ENCODE measurements at regions not wholly inside any gene's neighbourhood (a gene's known extent, or its start where the extent isn't known, plus 50 kb on each side); places are given as distances from the start of the nearest gene placed in this dataset.

DNA sequence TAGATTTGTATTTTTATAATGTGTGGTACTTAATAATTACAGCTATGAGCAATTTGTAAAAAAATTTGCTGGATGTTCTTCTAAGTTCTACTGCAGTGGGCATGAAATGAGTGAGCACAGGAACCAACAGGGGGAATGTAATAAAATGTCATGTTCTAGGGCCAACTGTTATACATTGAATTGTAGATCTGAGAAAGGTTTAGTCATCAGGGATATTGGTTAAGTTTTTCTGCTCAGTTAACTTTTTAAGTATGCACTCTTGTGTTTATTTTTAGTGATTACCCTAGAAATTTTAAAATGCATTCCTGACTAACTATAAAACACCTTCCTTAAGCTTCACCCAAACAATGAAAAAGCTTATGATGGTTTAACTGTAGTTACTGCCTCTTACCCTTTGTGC, 101.8 kb downstream of the CAND1 start:
- no peak overlapping the region for H3K4me3 ChIP-seq
- no peak for ATAC-seq (replicated peaks in 6 of 8)
- H3K27ac ChIP-seq = no peak overlapping the region
- in situ Hi-C loops (cut with MboI; ENCODE audit: low pct_unique_long_range_greater_than_20kb in 2 of 9, low sequenced_read_pairs in 9 of 9, unreplicated experiment in 9 of 9) = loop anchor here in 5 of 9 experiments (25.0 kb wide), 1 partner anchor 566 kb away; no protein-coding TSS in a partner anchor
- peaks cover 0 to 19% of the 10 kb centered on the region in 2 donors for H3K4me1 ChIP-seq (replicated peaks in 1 of 2)

GRCh38 chr12:67377021-67377420, 107.9 kb downstream of the CAND1 start:
- in situ Hi-C loops (cut with MboI; ENCODE audit: low pct_unique_long_range_greater_than_20kb in 2 of 9, low sequenced_read_pairs in 9 of 9, unreplicated experiment in 9 of 9) = no loop called here
- Histone ChIP-seq H3K4me1 (replicated peaks in 1 of 2) (peaks cover 0 to 11% of the 10 kb centered on the region in 2 donors), H3K27ac (no peak overlapping the region), H3K4me3 (no peak overlapping the region)
- ATAC-seq (replicated peaks in 6 of 8) = no peak
- 60 to 100% (median 85%) methylated on average over 1 to 4 of the region's 4 CpGs; no CpG with 5 or more reads in 2 of the 10 experiments for WGBS, 10 experiments

GRCh38 chr12:67377541-67377940, 108.4 kb downstream of the CAND1 start:
- peak in 3 of 8 experiments; percentile 32 to 50 (median 41) for ATAC-seq (replicated peaks in 6 of 8)
- in situ Hi-C loops (cut with MboI; ENCODE audit: low pct_unique_long_range_greater_than_20kb in 2 of 9, low sequenced_read_pairs in 9 of 9, unreplicated experiment in 9 of 9) = no loop called here
- Histone ChIP-seq H3K27ac (no peak overlapping the region), H3K4me3 (no peak overlapping the region), H3K4me1 (replicated peaks in 1 of 2) (peaks cover 0 to 11% of the 10 kb centered on the region in 2 donors)
- 34 to 98% (median 80%) methylated on average over 1 to 4 of the region's 4 CpGs; no CpG with 5 or more reads in 1 of the 10 experiments for WGBS, 10 experiments

GRCh38 chr12:67382241-67382871, 113.2 kb downstream of the CAND1 start:
- 20 to 100% (median 92%) methylated on average over 1 to 4 of the region's 4 CpGs for WGBS, 10 experiments
- no peak overlapping the region for H3K27ac ChIP-seq
- ATAC-seq (replicated peaks in 6 of 8) = no peak
- peaks cover 0 to under 1% of the 10 kb centered on the region in 2 donors for H3K4me1 ChIP-seq (replicated peaks in 1 of 2)
- in situ Hi-C loops (cut with MboI; ENCODE audit: low pct_unique_long_range_greater_than_20kb in 2 of 9, low sequenced_read_pairs in 9 of 9, unreplicated experiment in 9 of 9) = no loop called here
- H3K4me3 ChIP-seq = no peak overlapping the region

DNA sequence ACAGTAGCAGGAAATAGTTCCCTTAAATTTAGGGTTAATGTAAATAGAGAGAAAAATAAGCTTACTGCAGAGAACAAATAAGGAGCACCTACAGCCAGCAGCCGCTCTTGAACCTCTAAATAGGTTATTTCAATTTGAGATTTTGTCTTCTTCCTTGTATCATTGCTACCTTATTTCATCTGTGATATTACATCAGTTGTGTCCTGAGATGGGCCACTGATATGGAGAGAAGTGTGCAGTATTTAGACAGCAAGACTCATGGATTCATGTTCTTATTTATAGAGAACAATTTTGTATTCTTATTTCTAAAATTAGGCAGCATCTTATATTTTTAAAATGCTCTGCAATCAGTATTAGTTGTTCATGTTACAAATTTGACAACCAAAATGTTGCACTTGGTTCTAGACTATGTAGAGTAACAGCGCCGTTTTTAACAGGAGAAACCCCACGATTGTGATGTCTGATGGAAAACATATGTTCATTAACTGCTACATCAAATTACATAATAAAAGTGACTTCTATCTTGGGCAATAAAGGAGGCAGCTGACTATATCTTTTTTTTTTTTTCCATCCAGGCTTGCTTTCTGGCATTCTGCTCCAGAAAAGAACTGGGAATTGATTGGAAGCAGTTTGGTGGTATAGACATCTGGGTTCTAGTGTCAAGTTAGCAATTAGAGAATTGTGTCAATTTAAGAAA, 117.9 kb downstream of the CAND1 start:
- 30 to 94% (median 66%) methylated on average over 1 to 4 of the region's 4 CpGs; no CpG with 5 or more reads in 1 of the 10 experiments for WGBS, 10 experiments
- no peak for ATAC-seq (replicated peaks in 6 of 8)
- no peak overlapping the region for H3K4me3 ChIP-seq
- in situ Hi-C loops (cut with MboI; ENCODE audit: low pct_unique_long_range_greater_than_20kb in 2 of 9, low sequenced_read_pairs in 9 of 9, unreplicated experiment in 9 of 9) = no loop called here
- H3K4me1 ChIP-seq (replicated peaks in 1 of 2) = peaks cover 13 to 30% of the 10 kb centered on the region in 2 donors
- H3K27ac ChIP-seq = no peak overlapping the region

DNA sequence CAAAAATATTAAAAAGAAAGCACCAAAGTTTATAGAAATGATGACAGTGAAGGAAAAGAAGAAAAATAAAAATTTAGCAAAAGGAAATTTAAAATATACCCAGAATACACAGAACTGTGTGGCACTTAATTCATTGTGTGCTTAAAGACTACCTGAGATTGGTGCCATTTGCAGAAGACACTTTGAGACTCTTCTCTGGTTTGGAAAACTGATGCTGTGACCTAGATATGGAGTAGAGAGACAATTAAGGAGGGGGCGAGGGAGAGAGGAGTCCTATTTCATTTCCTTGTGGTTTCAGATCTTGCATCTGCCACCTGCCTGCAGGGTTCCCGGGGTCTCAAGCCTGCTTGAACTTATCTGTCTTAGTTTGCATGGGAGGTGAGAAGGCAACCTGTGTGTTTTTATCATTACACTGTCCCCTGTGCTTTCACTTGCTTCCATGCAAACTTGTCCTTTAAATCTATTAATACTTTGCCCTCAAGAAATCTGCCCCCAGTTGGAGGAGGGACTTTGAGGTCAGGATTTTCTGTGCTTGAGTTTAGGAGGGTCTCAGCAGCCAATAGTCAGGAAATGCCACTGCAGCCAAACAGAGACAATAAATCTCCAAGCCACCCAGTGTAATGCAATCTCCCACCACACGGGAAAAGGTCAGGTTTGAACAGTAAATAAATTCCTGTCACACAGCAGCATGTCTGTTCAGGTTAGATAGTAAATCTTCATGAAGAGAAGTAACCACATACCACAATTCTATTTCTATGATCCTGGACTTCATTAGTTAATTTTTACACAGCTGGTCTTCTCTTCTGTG, 119.4 kb downstream of the CAND1 start:
- H3K4me1 ChIP-seq (replicated peaks in 1 of 2) = peaks cover 13 to 30% of the 10 kb centered on the region in 2 donors
- no peak overlapping the region for H3K4me3 ChIP-seq
- in situ Hi-C loops (cut with MboI; ENCODE audit: low pct_unique_long_range_greater_than_20kb in 2 of 9, low sequenced_read_pairs in 9 of 9, unreplicated experiment in 9 of 9) = no loop called here
- 40 to 88% (median 56%) methylated on average over 1 to 3 of the region's 3 CpGs; no CpG with 5 or more reads in 4 of the 10 experiments for WGBS, 10 experiments
- H3K27ac ChIP-seq = no peak overlapping the region
- ATAC-seq (replicated peaks in 6 of 8) = peak in 5 of 8 experiments; percentile 49 to 65 (median 57)

GRCh38 chr12:67390273-67390672, 121.1 kb downstream of the CAND1 start:
- ATAC-seq (replicated peaks in 6 of 8) = peak in 5 of 8 experiments; percentile 42 to 66 (median 52)
- no peak overlapping the region for H3K27ac ChIP-seq
- in situ Hi-C loops (cut with MboI; ENCODE audit: low pct_unique_long_range_greater_than_20kb in 2 of 9, low sequenced_read_pairs in 9 of 9, unreplicated experiment in 9 of 9) = no loop called here

DNA sequence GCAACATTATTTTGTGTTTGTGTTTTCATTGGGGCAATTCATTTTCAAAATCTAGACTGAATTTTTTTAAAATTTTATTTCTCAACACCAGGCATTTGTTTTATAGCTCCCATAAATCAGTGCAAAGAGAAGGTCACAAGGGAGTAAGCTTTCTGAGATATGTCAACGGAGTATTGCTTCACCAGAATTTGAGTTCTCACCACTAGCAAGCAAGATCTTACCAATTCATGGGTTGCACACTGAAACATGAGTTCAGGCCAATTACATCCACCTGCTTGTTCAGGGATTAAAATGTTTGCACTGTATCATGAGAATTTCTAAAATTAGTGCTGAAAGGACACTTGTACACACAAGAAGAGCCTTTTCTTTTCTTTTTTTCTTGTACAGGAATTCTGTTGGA, 121.9 kb downstream of the CAND1 start:
- Histone ChIP-seq H3K4me1 (replicated peaks in 1 of 2) (peaks cover 13 to 30% of the 10 kb centered on the region in 2 donors), H3K27ac (no peak overlapping the region), H3K4me3 (no peak overlapping the region)
- 13 to 100% (median 88%) methylated on average over 1 of the region's 1 CpG; no CpG with 5 or more reads in 4 of the 10 experiments for WGBS, 10 experiments
- ATAC-seq (replicated peaks in 6 of 8) = no peak
- in situ Hi-C loops (cut with MboI; ENCODE audit: low pct_unique_long_range_greater_than_20kb in 2 of 9, low sequenced_read_pairs in 9 of 9, unreplicated experiment in 9 of 9) = no loop called here

More at GRCh38 chr12:67390273-67390672, 121.1 kb downstream of the CAND1 start:
- Histone ChIP-seq H3K4me1 (replicated peaks in 1 of 2) (peaks cover 13 to 30% of the 10 kb centered on the region in 2 donors), H3K4me3 (no peak overlapping the region)
- WGBS, 10 experiments = 55 to 100% (median 93%) methylated on average over 1 to 3 of the region's 4 CpGs; no CpG with 5 or more reads in 1 of the 10 experiments

- in situ Hi-C loops (cut with MboI; ENCODE audit: low pct_unique_long_range_greater_than_20kb in 2 of 9, low sequenced_read_pairs in 9 of 9, unreplicated experiment in 9 of 9) = no loop called here
- Histone ChIP-seq H3K4me1 (replicated peaks in 1 of 2) (peaks cover 13 to 30% of the 10 kb centered on the region in 2 donors), H3K27ac (no peak overlapping the region), H3K4me3 (no peak overlapping the region)
- 77 to 100% (median 89%) methylated on average over 1 to 2 of the region's 2 CpGs; no CpG with 5 or more reads in 1 of the 10 experiments for WGBS, 10 experiments
- no peak for ATAC-seq (replicated peaks in 6 of 8)
Measured at GRCh38 chr12:67391656-67392055, 122.5 kb downstream of the CAND1 start.

- in situ Hi-C loops (cut with MboI; ENCODE audit: low pct_unique_long_range_greater_than_20kb in 2 of 9, low sequenced_read_pairs in 9 of 9, unreplicated experiment in 9 of 9) = no loop called here
- H3K4me1 ChIP-seq (replicated peaks in 1 of 2) = peaks cover under 1 to 9% of the 10 kb centered on the region in 2 donors
- 5 to 100% (median 20%) methylated on average over 1 to 5 of the region's 6 CpGs; no CpG with 5 or more reads in 3 of the 10 experiments for WGBS, 10 experiments
- ATAC-seq (replicated peaks in 6 of 8) = peak in 4 of 8 experiments; percentile 15 to 92 (median 79)
- no peak overlapping the region for H3K4me3 ChIP-seq
- H3K27ac ChIP-seq = no peak overlapping the region
Measured at GRCh38 chr12:67394550-67394949, 125.4 kb downstream of the CAND1 start.

DNA sequence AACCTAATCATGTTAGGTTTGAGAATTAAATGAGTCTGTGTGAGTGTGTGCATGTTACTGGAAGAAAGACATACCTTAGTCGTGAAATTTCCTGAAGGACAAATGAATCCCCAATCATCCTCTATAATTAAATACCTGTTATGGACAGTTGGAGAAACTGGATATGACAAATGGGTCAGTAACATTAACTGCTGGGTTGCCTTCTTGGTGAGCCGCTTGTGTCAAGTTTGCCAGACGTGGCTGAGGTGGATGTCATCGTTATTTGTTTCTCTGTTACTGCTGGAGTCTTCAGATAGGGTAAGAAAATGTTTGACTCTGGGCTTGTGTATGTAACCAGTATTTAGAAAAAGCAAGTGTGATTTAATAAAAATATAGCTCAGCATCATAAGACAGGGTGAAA, 131.6 kb downstream of the CAND1 start:
- 6 to 100% (median 78%) methylated on average over 1 to 4 of the region's 4 CpGs; no CpG with 5 or more reads in 3 of the 10 experiments for WGBS, 10 experiments
- in situ Hi-C loops (cut with MboI; ENCODE audit: low pct_unique_long_range_greater_than_20kb in 2 of 9, low sequenced_read_pairs in 9 of 9, unreplicated experiment in 9 of 9) = no loop called here
- ATAC-seq (replicated peaks in 6 of 8) = no peak
- peaks cover 0 to 4% of the 10 kb centered on the region in 2 donors for H3K4me1 ChIP-seq (replicated peaks in 1 of 2)
- H3K4me3 ChIP-seq = no peak overlapping the region
- no peak overlapping the region for H3K27ac ChIP-seq

DNA sequence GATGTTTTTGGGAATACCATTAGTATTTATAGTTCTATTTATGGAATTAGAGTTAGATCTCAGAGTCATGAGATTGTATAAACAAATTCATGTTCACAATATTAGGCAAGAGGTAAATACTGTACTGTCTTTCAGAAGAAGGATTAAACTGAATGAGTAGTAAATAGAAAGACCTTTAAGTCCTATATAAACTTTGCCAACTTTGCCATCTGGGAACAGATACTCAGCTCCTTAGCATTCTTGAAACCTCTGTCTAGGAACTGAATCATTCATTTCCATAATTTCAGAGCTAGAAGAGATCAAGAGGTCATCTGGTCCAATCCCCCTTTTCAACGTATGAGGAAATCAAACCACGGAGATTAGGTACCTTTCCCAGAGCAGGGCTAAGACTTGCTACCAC, 141.1 kb downstream of the CAND1 start:
- H3K27ac ChIP-seq = no peak overlapping the region
- peaks cover 0 to 4% of the 10 kb centered on the region in 2 donors for H3K4me1 ChIP-seq (replicated peaks in 1 of 2)
- in situ Hi-C loops (cut with MboI; ENCODE audit: low pct_unique_long_range_greater_than_20kb in 2 of 9, low sequenced_read_pairs in 9 of 9, unreplicated experiment in 9 of 9) = loop anchor here in 1 of 9 experiments (10.0 kb wide), 1 partner anchor 55 kb away; no protein-coding TSS in a partner anchor
- 0 to 100% (median 78%) methylated on average over 1 to 2 of the region's 2 CpGs; no CpG with 5 or more reads in 4 of the 10 experiments for WGBS, 10 experiments
- H3K4me3 ChIP-seq = no peak overlapping the region
- ATAC-seq (replicated peaks in 6 of 8) = no peak

Measured in motor neuron (in vitro differentiated cells).